LoVo (cell line): ENCODE measurements at regions not wholly inside any gene's neighbourhood (a gene's known extent, or its start where the extent isn't known, plus 50 kb on each side); places are given as distances from the start of the nearest gene placed in this dataset.
"Not testable (repeated sequence)": the region's sequence is repeated elsewhere in the genome, so short reads cannot be mapped to it uniquely, and the experiment has no call there.

Experiments
- DNase-seq: peaks from one replicate; pipeline ENCODE4 v3.0.0-alpha.2; 2016; ENCODE audit warnings: low spot score

DNA sequence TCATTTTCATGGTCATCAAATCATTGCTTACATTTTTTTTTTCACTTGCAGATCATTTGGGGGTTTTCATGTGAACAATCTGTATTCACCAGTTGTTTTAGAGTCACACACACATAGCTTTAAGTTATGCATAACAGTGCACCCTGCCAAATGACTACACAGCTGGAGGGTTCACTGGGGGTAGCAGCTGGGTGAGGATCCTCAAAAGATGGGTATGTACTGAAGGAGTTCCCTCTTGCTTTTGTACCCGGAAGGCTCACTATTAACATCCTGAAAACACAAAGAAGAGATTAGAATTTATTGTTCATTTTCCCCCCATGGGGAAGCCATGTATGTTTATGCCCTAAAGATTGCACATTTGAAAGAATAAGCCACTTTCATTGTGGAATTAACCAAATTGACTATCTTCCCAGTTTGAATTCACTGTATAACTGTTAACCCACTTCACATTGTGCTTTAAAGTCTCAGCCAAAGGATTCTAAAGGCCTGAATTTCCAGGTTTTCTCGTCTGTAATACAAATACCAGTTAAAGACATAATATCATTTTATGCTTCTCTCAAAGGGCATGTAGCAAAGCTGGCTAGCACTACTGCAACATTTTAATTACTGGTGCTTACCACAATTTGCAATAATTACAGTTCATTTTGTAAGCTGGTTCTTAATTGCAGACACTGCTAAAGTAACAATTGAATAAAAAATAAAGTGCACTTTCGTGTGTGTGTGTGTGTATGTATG lies 466.4 kb upstream of the MEF2C start:
- DNase-seq: no peak

DNA sequence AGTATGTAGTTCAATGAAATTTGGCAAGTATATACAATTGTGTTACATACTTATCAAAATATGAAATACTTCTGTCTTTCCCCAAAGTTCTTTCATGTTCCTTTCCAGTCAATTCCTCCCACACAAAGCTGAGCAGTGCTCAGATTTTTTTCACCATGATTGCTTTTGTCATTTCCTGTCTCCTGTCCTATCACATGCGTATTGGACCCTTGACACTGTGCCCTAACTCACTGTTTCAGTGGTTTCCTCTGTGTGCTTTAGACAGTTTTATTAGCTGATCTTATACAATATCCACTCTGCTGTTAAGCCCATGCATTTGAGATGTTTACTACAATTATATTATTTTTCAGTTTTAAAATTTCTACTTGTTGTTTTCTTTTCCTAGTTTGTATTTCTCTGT lies 463.6 kb upstream of the MEF2C start:
- no peak for DNase-seq

DNA sequence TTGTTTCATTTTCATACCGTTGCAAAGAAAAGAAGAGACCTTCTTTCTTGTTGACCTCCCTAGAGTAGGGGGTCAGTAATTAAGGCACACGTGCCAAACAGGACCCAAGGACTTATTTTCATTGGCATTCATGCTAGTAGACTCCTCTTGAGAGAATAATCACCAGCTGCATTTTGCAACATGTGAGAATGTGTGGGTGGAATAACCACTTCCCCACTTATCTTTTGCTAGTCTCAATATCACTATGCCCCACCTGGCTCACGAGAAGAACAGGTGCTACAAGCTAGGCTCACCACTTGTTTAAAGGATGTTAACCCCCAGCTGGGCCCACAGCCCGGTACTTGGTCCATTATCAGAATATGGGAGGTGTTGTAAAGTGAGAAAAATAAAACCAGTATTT lies 460.7 kb upstream of the MEF2C start:
- no peak for DNase-seq

DNA sequence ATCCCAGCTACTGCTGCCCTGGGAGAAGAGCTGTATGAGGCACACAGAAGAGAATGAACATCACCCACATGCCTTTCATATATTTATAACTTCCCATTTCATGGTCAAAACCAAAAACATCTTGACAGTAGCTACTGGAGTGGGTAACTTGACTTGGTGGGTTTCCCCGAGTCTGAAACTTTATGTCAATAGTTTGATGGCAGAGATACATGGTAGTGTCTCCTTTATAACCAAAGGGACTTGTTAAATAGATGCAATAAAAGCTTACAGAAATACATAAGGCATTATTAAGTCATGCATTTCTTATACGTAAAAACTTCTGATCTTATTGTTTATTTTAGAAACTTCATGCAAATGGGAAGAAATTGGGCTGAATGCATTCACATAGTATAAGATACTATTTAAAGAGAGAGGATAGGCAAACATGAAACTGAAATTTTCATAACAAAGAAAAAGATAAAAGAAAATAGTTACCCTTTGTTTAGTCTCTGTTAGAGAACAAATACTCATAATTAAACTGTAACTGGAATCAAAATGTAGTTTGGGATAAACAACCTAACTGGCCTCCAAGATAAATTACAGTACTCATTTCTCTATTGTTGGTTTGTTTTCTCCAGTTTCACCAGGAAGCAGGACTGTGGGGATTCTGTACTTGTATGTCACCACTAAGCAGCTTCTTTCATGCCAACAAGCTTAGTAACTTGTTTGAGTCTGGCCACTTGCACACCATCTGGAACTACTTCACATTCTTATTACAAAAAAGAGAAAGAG lies 459.3 kb upstream of the MEF2C start:
- DNase-seq: no peak

DNA sequence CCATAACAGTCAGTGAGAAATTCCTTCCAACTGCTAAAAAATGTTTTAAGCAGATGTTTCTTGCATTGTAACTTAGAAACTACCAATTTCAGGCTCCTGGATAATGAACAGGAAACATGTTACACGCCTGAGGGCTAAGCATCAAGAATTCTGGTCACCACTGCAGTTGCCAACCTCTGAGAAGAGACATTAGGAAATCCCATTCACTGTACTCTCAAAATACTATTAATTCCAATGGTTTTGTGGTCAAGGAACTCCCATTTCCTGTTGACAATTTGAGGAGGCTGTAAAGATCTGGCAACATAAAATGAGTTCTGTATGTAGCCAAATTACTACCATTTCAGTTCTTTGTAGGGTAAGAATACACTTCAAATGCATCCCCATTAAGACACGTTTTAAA lies 456.0 kb upstream of the MEF2C start:
- DNase-seq: no peak

DNA sequence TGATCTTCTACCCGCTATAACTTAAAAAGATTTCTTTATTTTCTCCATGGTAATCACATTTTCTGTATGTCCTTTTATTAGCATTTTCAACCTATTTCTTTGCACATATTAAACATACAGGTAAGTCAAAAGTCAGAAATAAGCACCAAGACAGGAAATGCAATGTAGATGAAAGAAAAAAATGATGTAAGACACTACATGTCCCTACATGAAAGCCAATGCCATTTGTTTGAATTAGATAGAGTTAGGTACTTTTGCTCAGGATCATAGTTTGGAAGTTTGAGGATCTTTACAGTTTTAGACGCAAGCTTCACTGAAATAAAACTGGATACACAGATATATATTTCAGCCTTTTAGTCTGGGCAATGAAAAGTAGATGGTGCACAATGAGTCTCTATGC lies 453.1 kb upstream of the MEF2C start:
- DNase-seq: no peak

DNA sequence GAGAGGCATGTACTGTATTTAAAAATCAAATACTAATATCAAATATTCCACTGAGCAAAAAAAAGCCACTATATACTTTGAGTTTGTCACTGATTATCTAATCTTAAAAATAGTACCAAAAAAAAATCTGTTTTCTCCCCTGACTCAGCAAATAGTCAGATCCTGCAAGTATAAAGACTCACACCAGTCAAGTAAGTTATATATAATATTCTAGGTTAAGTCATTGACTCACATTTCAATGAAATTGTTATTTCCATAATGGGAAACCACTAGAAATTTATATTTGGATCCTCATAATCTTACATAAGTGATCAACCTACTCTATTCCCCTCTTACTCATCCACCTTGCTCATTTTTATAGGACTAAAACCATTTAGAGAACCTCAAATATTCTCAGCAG lies 447.2 kb upstream of the MEF2C start:
- DNase-seq: no peak

DNA sequence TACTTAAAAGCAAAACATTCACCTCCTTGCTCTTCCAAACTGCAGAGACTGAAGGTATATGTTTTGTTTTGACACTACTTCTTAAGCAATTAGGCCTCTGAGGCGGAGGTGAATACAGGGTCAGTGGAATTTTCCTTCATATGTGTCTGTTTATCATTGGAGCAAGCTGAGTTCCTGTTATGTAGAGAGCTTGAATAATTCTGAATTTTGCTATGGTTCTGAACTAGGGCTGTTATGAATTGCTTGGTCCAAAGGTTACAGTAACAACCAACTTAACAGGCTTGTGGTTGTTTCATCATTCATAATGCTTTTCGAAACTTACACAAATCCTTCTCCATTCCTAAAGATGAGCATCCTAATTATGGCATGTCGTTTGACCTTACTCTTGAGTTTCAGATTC lies 444.6 kb upstream of the MEF2C start:
- no peak for DNase-seq

DNA sequence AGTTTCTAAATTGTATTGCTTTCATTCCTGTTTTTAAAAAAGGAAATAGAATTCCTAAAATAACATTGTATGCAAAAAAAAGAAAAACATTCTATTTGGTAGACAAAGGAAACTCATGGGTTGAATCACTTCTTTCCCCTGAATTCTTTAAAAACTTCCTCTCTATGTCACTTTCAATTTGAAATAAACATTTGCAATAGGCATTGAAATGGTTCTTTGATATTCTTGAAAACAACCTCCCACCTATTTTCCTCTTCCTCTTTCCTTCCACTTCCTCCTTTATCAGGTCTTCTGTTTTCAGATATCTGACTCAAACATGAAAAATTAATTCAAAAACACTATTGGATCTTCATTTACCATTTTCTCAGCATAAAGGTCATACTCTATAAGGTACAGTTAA lies 442.0 kb upstream of the MEF2C start:
- no peak for DNase-seq

DNA sequence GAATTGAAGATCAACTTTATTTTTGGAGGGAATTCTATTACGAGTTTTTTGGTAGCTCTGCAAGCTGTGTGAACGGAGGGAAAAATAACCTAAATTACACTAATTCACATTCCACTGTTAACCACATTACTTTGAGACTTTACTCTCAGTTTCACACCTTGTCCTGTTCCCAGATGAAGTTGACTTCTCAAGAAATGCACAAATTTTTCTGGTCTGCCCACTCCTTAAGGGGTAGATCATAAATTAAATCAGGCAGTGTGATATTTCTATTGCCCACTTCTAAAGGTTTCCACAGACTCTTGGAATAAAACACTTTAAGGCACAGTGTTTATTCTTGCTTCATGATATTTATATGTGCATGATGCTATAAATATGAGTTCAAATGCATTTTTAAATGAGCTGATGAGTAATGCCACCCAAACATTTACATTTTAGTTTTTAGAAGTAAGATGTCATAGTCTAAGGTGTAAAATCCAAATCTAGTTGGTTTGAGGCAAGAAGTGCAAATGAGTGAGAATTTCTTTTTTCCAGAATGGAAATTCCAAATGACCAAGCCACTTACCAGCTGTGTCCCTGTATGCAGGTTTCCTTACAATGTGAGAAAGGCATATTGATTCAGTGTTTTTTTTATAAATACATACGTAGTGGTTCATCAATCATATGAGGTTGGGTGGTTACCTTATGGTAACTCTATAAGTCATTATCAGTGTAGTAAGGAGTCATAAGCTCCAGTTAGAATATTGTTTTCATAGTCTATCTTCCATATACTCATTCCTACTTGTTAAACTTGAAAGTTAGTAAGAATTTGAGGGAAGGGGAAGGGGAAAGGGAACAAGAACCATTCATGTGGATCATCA lies 437.7 kb upstream of the MEF2C start:
- no peak for DNase-seq

DNA sequence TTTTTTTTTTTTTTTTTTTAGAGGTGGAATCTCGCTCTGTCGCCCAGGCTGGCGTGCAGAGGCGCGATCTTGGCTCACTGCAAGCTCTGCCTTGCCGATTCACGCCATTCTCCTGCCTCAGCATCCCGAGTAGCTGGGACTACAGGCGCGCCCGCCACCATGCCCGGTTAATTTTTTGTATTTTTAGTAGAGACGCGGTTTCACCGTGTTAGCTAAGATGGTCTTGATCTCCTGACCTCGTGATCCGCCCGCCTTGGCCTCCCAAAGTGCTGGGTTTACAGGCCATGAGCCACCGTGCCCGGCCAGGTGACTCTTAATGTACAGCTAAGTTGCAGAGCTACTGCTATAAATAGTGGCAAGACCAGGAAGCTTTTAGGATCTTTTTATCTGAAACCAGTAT lies 434.9 kb upstream of the MEF2C start:
- DNase-seq: not testable (repeated sequence)

DNA sequence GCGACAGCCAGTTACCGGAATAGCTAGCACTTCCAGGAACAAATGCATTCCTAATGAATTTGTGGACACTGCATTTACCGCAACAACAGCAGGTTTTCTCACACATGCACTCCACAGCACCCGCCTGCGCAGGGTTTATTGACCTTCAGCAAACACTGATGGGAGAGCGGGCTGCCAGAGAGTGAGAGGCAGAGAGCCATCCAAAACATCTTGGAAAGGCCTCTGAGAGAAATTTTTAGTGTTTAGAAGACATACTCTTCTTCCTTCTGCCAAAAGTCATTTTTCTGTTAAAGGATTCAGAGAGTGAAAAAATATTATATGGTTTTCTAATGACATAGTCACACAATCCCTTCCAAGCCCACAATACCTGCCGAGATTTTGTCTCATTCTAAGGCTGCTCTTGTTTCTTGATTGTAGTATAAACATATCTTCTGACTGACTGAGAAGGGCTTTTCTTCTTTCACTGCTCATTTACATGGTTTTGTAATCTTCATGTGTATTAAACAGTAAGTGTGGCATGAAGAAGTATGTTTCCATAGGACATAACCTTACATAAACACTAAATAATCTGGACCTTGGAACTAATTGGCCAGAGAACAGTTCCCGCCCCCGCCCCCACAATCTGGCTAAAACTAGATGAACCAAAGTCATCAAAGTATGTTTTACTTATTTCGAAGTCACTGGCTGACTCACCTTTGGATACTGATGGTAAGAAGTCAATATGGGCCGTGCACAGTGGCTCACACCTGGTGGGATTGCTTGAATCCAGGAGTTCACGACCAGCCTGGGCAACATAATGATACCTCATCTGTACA lies 432.5 kb upstream of the MEF2C start:
- no peak for DNase-seq

DNA sequence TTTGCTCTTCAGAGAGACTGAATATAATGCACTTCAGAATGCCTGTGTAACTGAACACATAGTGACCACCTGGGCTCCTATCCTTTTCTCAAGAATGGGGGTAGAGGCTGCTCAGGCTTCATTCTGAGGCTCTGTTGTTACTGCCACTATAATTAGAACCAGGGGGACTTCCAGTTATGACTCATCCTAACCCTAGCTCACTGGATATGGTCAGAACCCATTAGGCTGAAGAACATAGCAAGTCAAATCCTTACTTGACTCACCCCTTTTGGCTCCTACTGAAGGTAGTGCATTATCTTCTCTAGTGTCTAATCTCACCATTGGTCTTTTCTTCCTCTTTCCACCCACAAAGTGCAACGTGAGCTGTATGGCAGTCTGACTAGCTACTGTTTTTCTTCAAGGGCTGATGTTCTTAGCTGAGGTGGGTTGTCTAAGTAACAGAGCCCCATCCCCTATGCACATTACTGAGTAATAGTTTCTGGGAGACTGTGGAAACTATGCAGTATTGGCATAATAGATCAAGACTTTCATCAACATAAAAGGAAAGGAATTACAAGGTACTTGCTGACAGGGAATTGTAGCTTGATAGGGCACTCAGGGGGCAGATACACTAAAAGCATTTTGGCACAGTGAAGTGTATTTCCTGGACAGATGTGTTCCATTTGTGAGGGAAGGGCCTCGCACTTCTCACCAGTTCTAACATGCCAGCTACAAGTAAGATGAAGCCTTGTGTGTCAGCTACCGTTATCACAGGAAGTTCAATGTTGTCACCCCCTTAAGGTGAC lies 431.0 kb upstream of the MEF2C start:
- DNase-seq: peak; percentile 5

DNA sequence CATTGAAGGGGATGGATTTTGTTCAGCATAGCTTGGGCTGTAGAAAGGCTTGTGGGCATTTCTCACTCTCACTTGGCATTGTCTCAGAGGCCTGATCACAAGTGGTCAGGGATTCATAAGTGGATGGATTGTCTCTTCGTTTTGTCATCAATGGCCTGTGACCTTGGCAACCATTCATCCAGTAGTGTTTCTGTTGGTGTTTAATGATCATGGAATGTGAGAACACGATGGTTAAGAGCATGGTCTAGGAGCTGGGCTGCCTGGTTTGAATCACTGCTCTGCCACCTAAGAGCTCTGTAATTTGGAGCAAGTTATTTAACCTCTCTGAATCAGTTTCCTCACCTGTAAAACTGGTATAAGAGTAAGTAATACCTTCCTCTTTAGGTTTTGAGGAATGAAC lies 430.1 kb upstream of the MEF2C start:
- DNase-seq: no peak

DNA sequence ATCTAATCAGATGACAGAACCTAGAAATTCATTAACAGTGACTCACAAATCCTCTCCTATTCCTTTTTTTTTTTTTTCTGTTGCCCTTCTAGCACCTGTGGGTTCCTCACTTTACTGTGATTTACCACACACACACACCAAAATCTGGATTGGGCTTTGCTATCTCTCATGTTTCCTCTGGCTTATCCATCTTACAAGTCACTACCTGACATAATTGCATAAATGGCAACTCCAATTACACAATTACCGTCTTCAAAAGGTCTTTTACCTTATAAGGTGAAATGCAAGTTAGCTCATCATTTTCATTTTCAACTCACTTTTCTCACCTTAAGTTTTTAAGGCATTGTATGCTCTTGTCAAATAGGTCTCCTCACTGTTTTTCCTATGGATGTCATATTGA lies 426.3 kb upstream of the MEF2C start:
- no peak for DNase-seq

DNA sequence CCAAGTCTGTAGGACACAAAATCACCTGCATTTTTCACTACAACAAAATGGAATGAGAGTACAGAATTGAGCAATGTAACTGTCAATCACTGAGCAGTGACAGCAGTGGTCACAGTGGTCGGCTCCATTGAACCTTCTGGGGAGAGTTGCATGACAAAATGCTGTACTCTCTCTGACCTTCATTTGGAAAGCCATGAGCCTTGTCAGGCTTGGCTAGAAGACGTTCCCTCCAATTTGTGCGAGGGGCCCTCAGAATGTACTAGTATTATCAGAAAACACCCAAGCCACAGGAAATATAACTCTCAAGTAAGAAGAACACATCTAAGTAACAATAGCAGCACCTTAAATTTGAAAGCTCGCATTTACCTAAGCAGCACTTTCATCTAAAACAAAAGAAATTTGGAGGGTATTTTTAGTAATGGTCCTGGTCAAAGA lies 425.6 kb upstream of the MEF2C start:
- DNase-seq: no peak

DNA sequence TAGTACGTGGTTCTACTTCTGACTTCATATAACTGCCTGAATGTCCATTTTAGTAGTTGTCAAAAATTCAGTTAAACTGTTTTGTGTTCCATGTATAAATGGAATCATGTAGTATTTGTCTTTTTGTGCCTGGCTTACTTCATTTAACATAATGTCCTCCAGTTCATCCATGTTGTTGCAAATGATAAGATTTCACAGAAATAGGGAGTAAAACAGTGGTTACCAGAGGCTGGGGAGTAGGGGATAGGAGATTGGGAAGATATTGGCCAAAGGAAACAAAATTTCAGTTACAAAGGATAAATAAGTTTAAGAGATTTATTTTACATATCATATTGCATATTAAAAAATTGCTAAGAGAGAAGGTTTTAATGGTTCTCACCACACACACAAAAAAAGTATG lies 425.0 kb upstream of the MEF2C start:
- DNase-seq: no peak

DNA sequence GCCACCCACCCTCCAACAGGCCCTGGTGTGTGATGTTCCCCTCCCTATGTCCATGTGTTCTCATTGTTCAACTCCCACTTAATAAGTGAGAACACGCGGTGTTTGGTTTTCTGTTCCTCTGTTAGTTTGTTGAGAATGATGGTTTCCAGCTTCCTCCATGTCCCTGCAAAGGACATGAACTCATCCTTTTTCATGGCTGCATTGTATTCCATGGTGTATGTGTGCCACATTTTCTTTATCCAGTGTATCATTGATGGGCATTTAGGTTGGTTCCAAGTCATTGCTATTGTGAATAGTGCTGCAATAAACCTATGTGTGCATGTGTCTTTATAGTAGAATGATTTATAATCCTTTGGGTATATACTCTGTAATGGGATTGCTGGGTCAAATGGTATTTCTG lies 424.2 kb upstream of the MEF2C start:
- not testable (repeated sequence) for DNase-seq

DNA sequence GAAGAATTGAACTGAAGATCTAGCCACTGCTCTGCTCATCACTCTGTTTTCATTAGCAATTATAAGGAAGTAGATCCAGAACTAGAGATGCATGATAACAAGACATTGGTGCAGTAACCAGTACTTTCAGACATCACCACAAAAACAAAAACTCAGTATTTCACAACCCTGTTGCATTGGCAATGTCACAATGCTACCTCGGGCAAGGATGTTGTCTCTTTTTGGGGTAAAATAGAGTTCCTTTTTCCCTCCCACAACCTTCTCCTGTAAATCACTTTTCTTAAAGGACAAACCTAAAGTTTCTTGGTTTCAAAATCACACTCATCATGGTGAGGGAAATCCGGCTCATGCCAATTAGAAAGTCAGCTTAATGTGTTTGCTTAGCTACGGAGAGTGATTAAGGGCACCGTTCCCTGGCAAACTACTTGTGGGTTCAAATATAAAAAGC lies 420.1 kb upstream of the MEF2C start:
- no peak for DNase-seq

DNA sequence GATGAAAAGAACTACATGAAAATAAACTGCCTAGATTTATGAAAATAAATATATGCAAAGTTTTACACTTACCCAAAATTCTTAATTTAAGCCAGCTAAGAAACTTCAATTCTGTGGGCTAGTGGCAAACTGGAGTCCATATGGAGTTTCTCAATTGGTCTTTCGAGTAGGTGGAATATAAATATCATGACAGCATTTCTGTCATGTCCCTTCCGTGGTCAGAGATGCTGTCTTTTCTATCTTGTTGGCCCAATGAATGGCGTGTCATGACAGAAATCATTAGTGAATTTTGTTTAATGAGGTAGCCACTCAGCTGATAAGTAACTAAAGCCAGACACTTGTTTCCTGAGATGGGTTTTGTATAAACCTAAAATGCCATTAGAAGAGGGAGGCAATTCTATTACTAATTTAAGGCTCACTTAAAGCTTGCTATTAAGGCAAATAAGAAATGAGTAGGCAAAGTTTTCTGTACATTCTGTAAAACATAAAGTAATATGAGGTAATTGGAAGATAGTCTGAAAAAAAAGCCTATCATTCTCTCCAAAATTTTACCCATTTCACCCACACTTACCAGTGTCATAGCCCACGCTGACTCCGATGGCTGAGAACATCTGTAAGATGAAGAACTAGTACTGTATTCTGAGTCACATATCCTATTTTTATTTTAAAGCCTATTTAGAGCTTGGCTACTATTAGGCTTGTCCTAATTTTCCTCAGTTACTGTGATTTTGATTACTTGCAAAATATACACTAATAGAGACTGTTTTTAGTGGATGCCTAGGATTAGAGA lies 419.3 kb upstream of the MEF2C start:
- DNase-seq: no peak
